Fibroblast of lung (primary cell): ENCODE measurements at regions not wholly inside any gene's neighbourhood (a gene's known extent, or its start where the extent isn't known, plus 50 kb on each side); places are given as distances from the start of the nearest gene placed in this dataset.

Experiments used
- DNase-seq, 2 donors: peaks; one replicate each; pipeline versions ENCODE4 v3.0.0 to v3.0.0-alpha.2; 2010; ENCODE audit warnings: low read depth in 2 of 2
- H2AFZ ChIP-seq: 2 replicates; pipeline ENCODE4 v1.5.1; 2012; ENCODE audit warnings: low read length, control low read depth, inconsistent platforms
- H3K27ac ChIP-seq: 2 replicates; pipeline ENCODE4 v1.5.1; 2011; ENCODE audit warnings: low read length, control low read depth; ENCODE audit not compliant: insufficient read depth
- H3K27me3 ChIP-seq: 2 replicates; pipeline ENCODE4 v1.5.1; 2011; ENCODE audit warnings: mild to moderate bottlenecking, low read length; ENCODE audit not compliant: control insufficient read depth, insufficient read depth
- H3K36me3 ChIP-seq: 2 replicates; pipeline ENCODE4 v1.5.1; 2011; ENCODE audit warnings: low read length; ENCODE audit not compliant: control insufficient read depth, insufficient read depth
- H3K4me1 ChIP-seq: 2 replicates; pipeline ENCODE4 v1.5.1; 2011; ENCODE audit warnings: low read length; ENCODE audit not compliant: control insufficient read depth, insufficient read depth; ENCODE audit errors: extremely low read depth
- H3K4me2 ChIP-seq: 2 replicates; pipeline ENCODE4 v1.5.1; 2011; ENCODE audit warnings: low read length, control low read depth; ENCODE audit not compliant: insufficient read depth; ENCODE audit errors: extremely low read depth
- H3K4me3 ChIP-seq, 4 experiments: fragments of 200-600 bp in 1 of 4; sonication (generic) in 1 of 4; replicated peaks in 1 of 4; 2 replicates each; pipeline ENCODE4 v1.5.1; 2011 to 2016; ENCODE audit warnings: low read length in 4 of 4, low read depth in 3 of 4, mild to moderate bottlenecking in 3 of 4, control low read depth in 2 of 4, inconsistent platforms in 1 of 4, mixed read lengths in 1 of 4; ENCODE audit not compliant: insufficient read depth in 1 of 4; ENCODE audit errors: control extremely low read depth in 1 of 4
- H3K79me2 ChIP-seq: 2 replicates; pipeline ENCODE4 v1.5.1; 2012; ENCODE audit warnings: mild to moderate bottlenecking, low read length, inconsistent platforms; ENCODE audit not compliant: control insufficient read depth, insufficient read depth
- H3K9ac ChIP-seq: 2 replicates; pipeline ENCODE4 v1.5.1; 2011; ENCODE audit warnings: mild to moderate bottlenecking, low read length, control low read depth; ENCODE audit not compliant: insufficient read depth
- H3K9me3 ChIP-seq: 2 replicates; pipeline ENCODE4 v1.5.1; 2012; ENCODE audit warnings: low read depth, low read length; ENCODE audit not compliant: control insufficient read depth, insufficient read depth
- H4K20me1 ChIP-seq: 2 replicates; pipeline ENCODE4 v1.5.1; 2011; ENCODE audit warnings: low read length; ENCODE audit not compliant: control insufficient read depth, insufficient read depth; ENCODE audit errors: extremely low read depth
- EZH2 ChIP-seq: IDR thresholded peaks from 2 replicates; pipeline ENCODE4 v1.5.1; 2012; ENCODE audit warnings: low read length, control low read depth, mild to moderate bottlenecking; ENCODE audit errors: missing control alignments
- TF ChIP-seq, protein P1 (sequence below), 2 donors: IDR thresholded peaks in 1 of 2; conservative IDR thresholded peaks in 1 of 2; 1 replicate in 1 of 2; 2 replicates in 1 of 2; pipeline ENCODE4 v1.5.1; 2011 to 2012; ENCODE audit warnings: low read length in 2 of 2, control low read depth in 1 of 2, inconsistent platforms in 1 of 2, low read depth in 1 of 2, mild to moderate bottlenecking in 1 of 2

- no peak overlapping the region for H3K27ac ChIP-seq
- H3K9me3 ChIP-seq, result no peaks in the 10 kb centered on the region
- no peaks in the 10 kb centered on the region for H3K27me3 ChIP-seq
- no peaks in the 10 kb centered on the region for H3K36me3 ChIP-seq
- H2AFZ ChIP-seq, result no peak overlapping the region
- TF ChIP-seq EZH2, result no peak
- TF ChIP-seq, protein P1, sequence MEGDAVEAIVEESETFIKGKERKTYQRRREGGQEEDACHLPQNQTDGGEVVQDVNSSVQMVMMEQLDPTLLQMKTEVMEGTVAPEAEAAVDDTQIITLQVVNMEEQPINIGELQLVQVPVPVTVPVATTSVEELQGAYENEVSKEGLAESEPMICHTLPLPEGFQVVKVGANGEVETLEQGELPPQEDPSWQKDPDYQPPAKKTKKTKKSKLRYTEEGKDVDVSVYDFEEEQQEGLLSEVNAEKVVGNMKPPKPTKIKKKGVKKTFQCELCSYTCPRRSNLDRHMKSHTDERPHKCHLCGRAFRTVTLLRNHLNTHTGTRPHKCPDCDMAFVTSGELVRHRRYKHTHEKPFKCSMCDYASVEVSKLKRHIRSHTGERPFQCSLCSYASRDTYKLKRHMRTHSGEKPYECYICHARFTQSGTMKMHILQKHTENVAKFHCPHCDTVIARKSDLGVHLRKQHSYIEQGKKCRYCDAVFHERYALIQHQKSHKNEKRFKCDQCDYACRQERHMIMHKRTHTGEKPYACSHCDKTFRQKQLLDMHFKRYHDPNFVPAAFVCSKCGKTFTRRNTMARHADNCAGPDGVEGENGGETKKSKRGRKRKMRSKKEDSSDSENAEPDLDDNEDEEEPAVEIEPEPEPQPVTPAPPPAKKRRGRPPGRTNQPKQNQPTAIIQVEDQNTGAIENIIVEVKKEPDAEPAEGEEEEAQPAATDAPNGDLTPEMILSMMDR (conservative IDR thresholded peaks at IDR 0.05 in 1 of 2, IDR thresholded peaks at IDR 0.05 in 1 of 2; ENCODE audit: low read depth in 1 of 2, low read length in 2 of 2), result no peak
- H3K4me2 ChIP-seq, result no peak overlapping the region
- H3K4me3 ChIP-seq, result no peak overlapping the region
- no peaks in the 10 kb centered on the region for H4K20me1 ChIP-seq
- H3K9ac ChIP-seq, result no peak overlapping the region
- H3K79me2 ChIP-seq, result no peaks in the 10 kb centered on the region
- no peaks in the 10 kb centered on the region for H3K4me1 ChIP-seq
- peak in 1 of 2 donors; percentile 65 for DNase-seq
These were observed 476.8 kb downstream of the METTL15 start for GRCh38 chr11:28584992-28585391.

DNA sequence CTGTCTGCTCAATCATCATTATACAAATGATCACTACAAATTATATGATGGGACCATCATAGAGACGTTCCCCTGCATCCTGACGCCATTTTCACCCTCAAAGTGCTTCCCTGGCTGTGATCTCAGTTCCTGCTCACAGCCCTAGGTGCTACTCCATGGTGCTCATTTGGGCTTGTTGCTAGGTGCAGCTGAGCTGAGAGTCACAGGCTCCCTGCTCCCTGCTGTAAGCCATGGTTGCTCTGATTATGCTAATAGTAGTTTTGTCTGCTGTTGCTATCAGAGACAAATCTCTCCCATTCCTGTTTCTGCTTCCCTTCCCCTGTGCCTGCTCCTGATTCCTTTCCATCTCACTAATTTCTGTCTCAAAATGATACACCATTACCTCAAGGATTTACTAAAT lies 474.3 kb downstream of the METTL15 start:
- no peaks in the 10 kb centered on the region for H3K4me1 ChIP-seq
- DNase-seq, result no peak
- no peaks in the 10 kb centered on the region for H3K9me3 ChIP-seq
- TF ChIP-seq, protein P1 (conservative IDR thresholded peaks at IDR 0.05 in 1 of 2, IDR thresholded peaks at IDR 0.05 in 1 of 2; ENCODE audit: low read depth in 1 of 2, low read length in 2 of 2), result no peak
- no peak for TF ChIP-seq EZH2
- no peaks in the 10 kb centered on the region for H3K36me3 ChIP-seq
- H3K4me2 ChIP-seq, result no peak overlapping the region
- no peak overlapping the region for H3K4me3 ChIP-seq
- no peaks in the 10 kb centered on the region for H4K20me1 ChIP-seq
- no peaks in the 10 kb centered on the region for H3K27me3 ChIP-seq
- no peaks in the 10 kb centered on the region for H3K79me2 ChIP-seq
- no peak overlapping the region for H2AFZ ChIP-seq
- no peak overlapping the region for H3K27ac ChIP-seq
- H3K9ac ChIP-seq, result no peak overlapping the region

DNA sequence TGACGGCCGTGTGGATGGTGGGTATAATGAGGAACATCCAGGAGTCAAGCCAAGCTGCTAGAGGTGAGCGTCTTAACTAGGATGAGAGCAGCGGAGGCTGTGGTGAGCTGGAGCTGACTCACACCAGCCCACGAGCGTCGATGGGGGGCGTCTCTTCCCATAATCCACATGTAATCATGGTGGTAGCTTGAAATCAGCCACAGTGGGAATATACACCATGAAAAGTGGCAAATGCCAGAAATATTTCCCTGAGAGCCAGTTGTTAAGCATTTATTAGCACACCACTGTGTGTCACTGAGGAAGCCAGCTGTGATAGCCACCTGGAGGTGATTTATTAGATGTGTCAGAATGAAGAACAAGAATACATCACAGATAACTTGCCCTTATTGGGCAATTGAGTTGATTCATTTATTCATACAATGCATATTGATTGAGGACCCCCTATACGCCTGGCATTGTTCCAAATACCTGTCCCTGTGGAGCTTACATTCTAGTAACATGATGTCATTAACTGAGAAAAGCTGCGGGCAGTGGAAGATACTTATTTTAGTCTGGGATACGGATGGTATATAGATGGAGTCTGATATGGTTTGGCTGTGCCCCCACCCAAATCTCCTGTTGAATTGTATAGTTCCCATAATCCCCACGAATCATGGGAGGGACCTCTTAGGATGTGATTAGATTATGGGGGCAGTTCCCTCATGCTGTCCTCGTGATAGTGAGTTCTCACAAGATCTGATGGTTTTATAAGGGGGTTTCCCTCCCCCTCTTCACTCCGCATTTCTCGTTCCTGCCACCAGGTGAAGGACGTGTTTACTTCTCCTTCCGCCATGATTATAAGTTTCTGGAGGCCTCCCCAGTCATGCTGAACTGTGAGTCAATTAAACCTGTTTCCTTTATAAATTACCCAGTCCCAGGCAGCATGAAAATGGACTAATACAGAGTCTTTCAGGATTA lies 473.4 kb downstream of the METTL15 start:
- no peaks in the 10 kb centered on the region for H3K9me3 ChIP-seq
- H3K4me1 ChIP-seq, result no peaks in the 10 kb centered on the region
- H3K4me3 ChIP-seq, result no peak overlapping the region
- no peak overlapping the region for H3K9ac ChIP-seq
- H3K79me2 ChIP-seq, result no peaks in the 10 kb centered on the region
- H3K4me2 ChIP-seq, result no peak overlapping the region
- no peak overlapping the region for H3K27ac ChIP-seq
- H3K27me3 ChIP-seq, result no peaks in the 10 kb centered on the region
- DNase-seq, result peak in 1 of 2 donors; percentile 95
- no peaks in the 10 kb centered on the region for H4K20me1 ChIP-seq
- H2AFZ ChIP-seq, result no peak overlapping the region
- TF ChIP-seq, protein P1 (conservative IDR thresholded peaks at IDR 0.05 in 1 of 2, IDR thresholded peaks at IDR 0.05 in 1 of 2; ENCODE audit: low read depth in 1 of 2, low read length in 2 of 2), result no peak
- no peak for TF ChIP-seq EZH2
- H3K36me3 ChIP-seq, result no peaks in the 10 kb centered on the region
